ENCODE measurements at regions not wholly inside any gene's neighbourhood (a gene's known extent, or its start where the extent isn't known, plus 50 kb on each side); places are given as distances from the start of the nearest gene placed in this dataset.

- Histone ChIP-seq H3K4me1 (ENCODE audit: insufficient read depth, low read length) (no peaks in the 10 kb centered on the region), H3K9me3 (ENCODE audit: insufficient read depth, low read depth, low read length) (no peaks in the 10 kb centered on the region), H3K9ac (ENCODE audit: low read depth, low read length) (no peak overlapping the region), H3K36me3 (ENCODE audit: insufficient read depth, low read length) (no peaks in the 10 kb centered on the region), H3K27me3 (ENCODE audit: insufficient read depth, low read length) (no peaks in the 10 kb centered on the region), H3K4me3 (ENCODE audit: low read length) (no peak overlapping the region), H3K27ac (ENCODE audit: low read depth, low read length) (no peak overlapping the region)
- 95% methylated on average over 21 of the region's 21 CpGs for WGBS
Observed at GRCh38 chr13:111622051-111622531, 301.6 kb downstream of the TEX29 start.

- H3K9ac ChIP-seq (ENCODE audit: low read depth, low read length), result no peak overlapping the region
- H3K27ac ChIP-seq (ENCODE audit: low read depth, low read length), result no peak overlapping the region
- H3K4me1 ChIP-seq (ENCODE audit: insufficient read depth, low read length), result no peaks in the 10 kb centered on the region
- H3K4me3 ChIP-seq (ENCODE audit: low read length), result no peak overlapping the region
- H3K36me3 ChIP-seq (ENCODE audit: insufficient read depth, low read length), result no peaks in the 10 kb centered on the region
- 86% methylated on average over 20 of the region's 20 CpGs for WGBS
- H3K9me3 ChIP-seq (ENCODE audit: insufficient read depth, low read depth, low read length), result no peaks in the 10 kb centered on the region
- no peaks in the 10 kb centered on the region for H3K27me3 ChIP-seq (ENCODE audit: insufficient read depth, low read length)
Observed at GRCh38 chr13:111623208-111623607, 302.8 kb downstream of the TEX29 start.

GRCh38 chr13:111623743-111624505 lies 303.5 kb downstream of the TEX29 start:
- 93% methylated on average over 28 of the region's 28 CpGs for WGBS
- H3K9me3 ChIP-seq (ENCODE audit: insufficient read depth, low read depth, low read length), result no peaks in the 10 kb centered on the region
- no peaks in the 10 kb centered on the region for H3K4me1 ChIP-seq (ENCODE audit: insufficient read depth, low read length)
- no peak overlapping the region for H3K4me3 ChIP-seq (ENCODE audit: low read length)
- H3K36me3 ChIP-seq (ENCODE audit: insufficient read depth, low read length), result no peaks in the 10 kb centered on the region
- H3K27me3 ChIP-seq (ENCODE audit: insufficient read depth, low read length), result no peaks in the 10 kb centered on the region
- no peak overlapping the region for H3K9ac ChIP-seq (ENCODE audit: low read depth, low read length)
- no peak overlapping the region for H3K27ac ChIP-seq (ENCODE audit: low read depth, low read length)

- no peaks in the 10 kb centered on the region for H3K27me3 ChIP-seq (ENCODE audit: insufficient read depth, low read length)
- 92% methylated on average over 12 of the region's 13 CpGs for WGBS
- H3K27ac ChIP-seq (ENCODE audit: low read depth, low read length), result no peak overlapping the region
- peaks cover 2% of the 10 kb centered on the region; the same call in 1 of the 2 replicates for H3K4me1 ChIP-seq (ENCODE audit: insufficient read depth, low read length)
- H3K36me3 ChIP-seq (ENCODE audit: insufficient read depth, low read length), result no peaks in the 10 kb centered on the region
- no peak overlapping the region for H3K4me3 ChIP-seq (ENCODE audit: low read length)
- no peak overlapping the region for H3K9ac ChIP-seq (ENCODE audit: low read depth, low read length)
- H3K9me3 ChIP-seq (ENCODE audit: insufficient read depth, low read depth, low read length), result no peaks in the 10 kb centered on the region
Observed at GRCh38 chr13:111625526-111626315, 305.3 kb downstream of the TEX29 start.

- Histone ChIP-seq H3K9ac (ENCODE audit: low read depth, low read length) (no peak overlapping the region), H3K4me1 (ENCODE audit: insufficient read depth, low read length) (peaks cover 2% of the 10 kb centered on the region; the same call in 1 of the 2 replicates), H3K27ac (ENCODE audit: low read depth, low read length) (no peak overlapping the region), H3K9me3 (ENCODE audit: insufficient read depth, low read depth, low read length) (no peaks in the 10 kb centered on the region), H3K4me3 (ENCODE audit: low read length) (no peak overlapping the region), H3K27me3 (ENCODE audit: insufficient read depth, low read length) (no peaks in the 10 kb centered on the region), H3K36me3 (ENCODE audit: insufficient read depth, low read length) (no peaks in the 10 kb centered on the region)
- 93% methylated on average over 18 of the region's 18 CpGs for WGBS
Observed at GRCh38 chr13:111626371-111627305, 306.2 kb downstream of the TEX29 start.

- Histone ChIP-seq H3K4me3 (ENCODE audit: low read length) (no peak overlapping the region), H3K27ac (ENCODE audit: low read depth, low read length) (no peak overlapping the region), H3K4me1 (ENCODE audit: insufficient read depth, low read length) (peaks cover 7% of the 10 kb centered on the region), H3K9ac (ENCODE audit: low read depth, low read length) (no peak overlapping the region), H3K9me3 (ENCODE audit: insufficient read depth, low read depth, low read length) (no peaks in the 10 kb centered on the region), H3K36me3 (ENCODE audit: insufficient read depth, low read length) (no peaks in the 10 kb centered on the region), H3K27me3 (ENCODE audit: insufficient read depth, low read length) (no peaks in the 10 kb centered on the region)
- 88% methylated on average over 13 of the region's 13 CpGs for WGBS
Observed at GRCh38 chr13:111627596-111627995, 307.2 kb downstream of the TEX29 start.

GRCh38 chr13:111629016-111629415 lies 308.6 kb downstream of the TEX29 start:
- Histone ChIP-seq H3K9ac (ENCODE audit: low read depth, low read length) (no peak overlapping the region), H3K27me3 (ENCODE audit: insufficient read depth, low read length) (no peaks in the 10 kb centered on the region)

GRCh38 chr13:111629457-111629856 lies 309.0 kb downstream of the TEX29 start:
- no peaks in the 10 kb centered on the region for H3K27me3 ChIP-seq (ENCODE audit: insufficient read depth, low read length)
- H3K4me3 ChIP-seq (ENCODE audit: low read length), result no peak overlapping the region
- 91% methylated on average over 15 of the region's 15 CpGs for WGBS
- no peak overlapping the region for H3K27ac ChIP-seq (ENCODE audit: low read depth, low read length)
- H3K9me3 ChIP-seq (ENCODE audit: insufficient read depth, low read depth, low read length), result no peaks in the 10 kb centered on the region
- H3K36me3 ChIP-seq (ENCODE audit: insufficient read depth, low read length), result no peaks in the 10 kb centered on the region
- no peak overlapping the region for H3K9ac ChIP-seq (ENCODE audit: low read depth, low read length)
- peaks cover 23% of the 10 kb centered on the region for H3K4me1 ChIP-seq (ENCODE audit: insufficient read depth, low read length)

More at GRCh38 chr13:111629016-111629415, 308.6 kb downstream of the TEX29 start:
- WGBS, result 87% methylated on average over 11 of the region's 11 CpGs
- H3K9me3 ChIP-seq (ENCODE audit: insufficient read depth, low read depth, low read length), result no peaks in the 10 kb centered on the region
- no peak overlapping the region for H3K4me3 ChIP-seq (ENCODE audit: low read length)
- H3K27ac ChIP-seq (ENCODE audit: low read depth, low read length), result no peak overlapping the region
- H3K36me3 ChIP-seq (ENCODE audit: insufficient read depth, low read length), result no peaks in the 10 kb centered on the region
- H3K4me1 ChIP-seq (ENCODE audit: insufficient read depth, low read length), result peaks cover 19% of the 10 kb centered on the region

- 90% methylated on average over 14 of the region's 14 CpGs for WGBS
- Histone ChIP-seq H3K4me1 (ENCODE audit: insufficient read depth, low read length) (peaks cover 28% of the 10 kb centered on the region), H3K9ac (ENCODE audit: low read depth, low read length) (no peak overlapping the region), H3K4me3 (ENCODE audit: low read length) (no peak overlapping the region), H3K9me3 (ENCODE audit: insufficient read depth, low read depth, low read length) (no peaks in the 10 kb centered on the region), H3K27ac (ENCODE audit: low read depth, low read length) (no peak overlapping the region), H3K36me3 (ENCODE audit: insufficient read depth, low read length) (no peaks in the 10 kb centered on the region), H3K27me3 (ENCODE audit: insufficient read depth, low read length) (no peaks in the 10 kb centered on the region)
Observed at GRCh38 chr13:111629926-111630325, 309.5 kb downstream of the TEX29 start.

GRCh38 chr13:111630406-111630805 lies 310.0 kb downstream of the TEX29 start:
- Histone ChIP-seq H3K4me1 (ENCODE audit: insufficient read depth, low read length) (peaks cover 30% of the 10 kb centered on the region), H3K9me3 (ENCODE audit: insufficient read depth, low read depth, low read length) (no peaks in the 10 kb centered on the region), H3K9ac (ENCODE audit: low read depth, low read length) (no peak overlapping the region), H3K27ac (ENCODE audit: low read depth, low read length) (no peak overlapping the region), H3K36me3 (ENCODE audit: insufficient read depth, low read length) (no peaks in the 10 kb centered on the region), H3K4me3 (ENCODE audit: low read length) (no peak overlapping the region), H3K27me3 (ENCODE audit: insufficient read depth, low read length) (no peaks in the 10 kb centered on the region)
- WGBS, result 73% methylated on average over 11 of the region's 11 CpGs
